Neural progenitor cell (in vitro differentiated cells): ENCODE measurements at regions not wholly inside any gene's neighbourhood (a gene's known extent, or its start where the extent isn't known, plus 50 kb on each side); places are given as distances from the start of the nearest gene placed in this dataset.

Experiments used
- EZH2 ChIP-seq: fragments of 200-600 bp; sonication (generic); IDR thresholded peaks from 2 replicates; pipeline ENCODE4 v1.6.1; 2017; ENCODE audit warnings: antibody characterized with exemption, mild to moderate bottlenecking, moderate library complexity
- TF ChIP-seq, protein P1 (sequence below): fragments of 200-600 bp; sonication (generic); IDR thresholded peaks from 2 replicates; pipeline ENCODE4 v1.5.1; 2017; ENCODE audit warnings: antibody characterized with exemption, mild to moderate bottlenecking

DNA sequence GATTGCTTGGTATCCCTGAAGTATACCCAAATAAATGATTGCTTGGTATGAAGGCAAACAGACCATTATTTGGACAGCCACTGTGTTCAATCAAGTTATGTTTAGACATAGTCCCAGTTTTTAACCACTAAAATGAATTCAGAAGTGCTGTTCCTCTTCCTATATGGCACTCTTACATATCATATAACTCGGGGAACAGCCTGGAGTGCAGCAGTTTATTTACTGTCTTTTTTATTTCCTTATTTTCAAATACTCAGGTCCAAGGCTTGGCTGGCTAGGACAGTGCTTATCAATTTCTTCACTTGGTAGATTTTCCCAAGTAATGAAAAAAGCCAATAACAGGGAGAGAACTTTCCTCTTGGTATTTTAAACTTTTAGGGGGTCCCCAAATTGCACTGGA is 58.6 kb upstream of the CCDC112 start:
- TF ChIP-seq, protein P1, sequence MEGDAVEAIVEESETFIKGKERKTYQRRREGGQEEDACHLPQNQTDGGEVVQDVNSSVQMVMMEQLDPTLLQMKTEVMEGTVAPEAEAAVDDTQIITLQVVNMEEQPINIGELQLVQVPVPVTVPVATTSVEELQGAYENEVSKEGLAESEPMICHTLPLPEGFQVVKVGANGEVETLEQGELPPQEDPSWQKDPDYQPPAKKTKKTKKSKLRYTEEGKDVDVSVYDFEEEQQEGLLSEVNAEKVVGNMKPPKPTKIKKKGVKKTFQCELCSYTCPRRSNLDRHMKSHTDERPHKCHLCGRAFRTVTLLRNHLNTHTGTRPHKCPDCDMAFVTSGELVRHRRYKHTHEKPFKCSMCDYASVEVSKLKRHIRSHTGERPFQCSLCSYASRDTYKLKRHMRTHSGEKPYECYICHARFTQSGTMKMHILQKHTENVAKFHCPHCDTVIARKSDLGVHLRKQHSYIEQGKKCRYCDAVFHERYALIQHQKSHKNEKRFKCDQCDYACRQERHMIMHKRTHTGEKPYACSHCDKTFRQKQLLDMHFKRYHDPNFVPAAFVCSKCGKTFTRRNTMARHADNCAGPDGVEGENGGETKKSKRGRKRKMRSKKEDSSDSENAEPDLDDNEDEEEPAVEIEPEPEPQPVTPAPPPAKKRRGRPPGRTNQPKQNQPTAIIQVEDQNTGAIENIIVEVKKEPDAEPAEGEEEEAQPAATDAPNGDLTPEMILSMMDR, result no peak
- no peak for TF ChIP-seq EZH2
